ENCODE measurements at regions not wholly inside any gene's neighbourhood (a gene's known extent, or its start where the extent isn't known, plus 50 kb on each side); places are given as distances from the start of the nearest gene placed in this dataset.

GRCh38 chr10:78966844-78967488 is 101.8 kb upstream of the ZMIZ1 start:
- Mint-ChIP-seq H3K4me3 (ENCODE audit: unreplicated experiment) (no peak overlapping the region), H3K27me3 (ENCODE audit: insufficient read depth, unreplicated experiment) (no peaks in the 10 kb centered on the region), H3K9me3 (ENCODE audit: unreplicated experiment) (no peaks in the 10 kb centered on the region), H3K4me1 (ENCODE audit: insufficient read depth, unreplicated experiment) (peaks cover 15% of the 10 kb centered on the region), H3K27ac (ENCODE audit: low read depth, unreplicated experiment) (no peak overlapping the region), H3K36me3 (ENCODE audit: insufficient read depth, unreplicated experiment) (no peaks in the 10 kb centered on the region)
- no peak for TF ChIP-seq CTCF (IDR thresholded peaks at IDR 0.05; ENCODE audit: unreplicated experiment)
- intact Hi-C loops (cut with micrococcal nuclease): no loop called here
- no peak for DNase-seq (ENCODE audit: unreplicated experiment)
- CTCF ChIA-PET: interaction anchor here (0.8 kb wide), 1 partner anchor 102 kb away, joined by 4 read pairs; the partner anchor contains the start of gene ZMIZ1
- BruUV-seq (replicated peaks): no TSS peak
- POLR2A ChIA-PET: interaction anchor here (0.7 to 2.2 kb wide), 2 partner anchors 16 to 18 kb away, joined by 3 to 5 read pairs; no protein-coding TSS in a partner anchor

- no peaks in the 10 kb centered on the region for H3K9me3 Mint-ChIP-seq (ENCODE audit: unreplicated experiment)
- ChIA-PET POLR2A (interaction anchor here (1.2 to 2.2 kb wide), 2 partner anchors 18 to 20 kb away, joined by 4 to 5 read pairs; no protein-coding TSS in a partner anchor), CTCF (interaction anchor here (0.6 to 0.9 kb wide), 3 partner anchors 10 to 332 kb away, joined by 3 to 4 read pairs (median 4); no protein-coding TSS in a partner anchor)
- H3K4me3 Mint-ChIP-seq (ENCODE audit: unreplicated experiment): no peak overlapping the region
- peaks cover 22% of the 10 kb centered on the region for H3K4me1 Mint-ChIP-seq (ENCODE audit: insufficient read depth, unreplicated experiment)
- intact Hi-C loops (cut with micrococcal nuclease): no loop called here
- BruUV-seq (replicated peaks): no TSS peak
- no peak overlapping the region for H3K27ac Mint-ChIP-seq (ENCODE audit: low read depth, unreplicated experiment)
- H3K36me3 Mint-ChIP-seq (ENCODE audit: insufficient read depth, unreplicated experiment): no peaks in the 10 kb centered on the region
- no peak for DNase-seq (ENCODE audit: unreplicated experiment)
- no peak for TF ChIP-seq CTCF (IDR thresholded peaks at IDR 0.05; ENCODE audit: unreplicated experiment)
- H3K27me3 Mint-ChIP-seq (ENCODE audit: insufficient read depth, unreplicated experiment): no peaks in the 10 kb centered on the region
Measured at GRCh38 chr10:78968300-78968942, 100.3 kb upstream of the ZMIZ1 start.

- ChIA-PET POLR2A (interaction anchor here (1.2 to 1.3 kb wide), 2 partner anchors 8 to 18 kb away, joined by 3 to 4 read pairs; no protein-coding TSS in a partner anchor), CTCF (interaction anchor here (0.8 to 0.9 kb wide), 2 partner anchors 10 to 219 kb away, joined by 3 to 4 read pairs; no protein-coding TSS in a partner anchor)
- Mint-ChIP-seq H3K4me3 (ENCODE audit: unreplicated experiment) (no peak overlapping the region), H3K27me3 (ENCODE audit: insufficient read depth, unreplicated experiment) (no peaks in the 10 kb centered on the region), H3K4me1 (ENCODE audit: insufficient read depth, unreplicated experiment) (peaks cover 22% of the 10 kb centered on the region), H3K27ac (ENCODE audit: low read depth, unreplicated experiment) (no peak overlapping the region), H3K36me3 (ENCODE audit: insufficient read depth, unreplicated experiment) (no peaks in the 10 kb centered on the region), H3K9me3 (ENCODE audit: unreplicated experiment) (no peaks in the 10 kb centered on the region)
- no peak for DNase-seq (ENCODE audit: unreplicated experiment)
- no peak for TF ChIP-seq CTCF (IDR thresholded peaks at IDR 0.05; ENCODE audit: unreplicated experiment)
- BruUV-seq (replicated peaks): no TSS peak
- intact Hi-C loops (cut with micrococcal nuclease): no loop called here
Measured at GRCh38 chr10:78968943-78969342, 99.8 kb upstream of the ZMIZ1 start.

- ChIA-PET POLR2A (interaction anchor here (1.3 kb wide), 1 partner anchor 9 kb away, joined by 3 read pairs; no protein-coding TSS in a partner anchor), CTCF (no interaction called here)
- no peaks in the 10 kb centered on the region for H3K27me3 Mint-ChIP-seq (ENCODE audit: insufficient read depth, unreplicated experiment)
- H3K4me1 Mint-ChIP-seq (ENCODE audit: insufficient read depth, unreplicated experiment): peaks cover 25% of the 10 kb centered on the region
- no peaks in the 10 kb centered on the region for H3K36me3 Mint-ChIP-seq (ENCODE audit: insufficient read depth, unreplicated experiment)
- H3K9me3 Mint-ChIP-seq (ENCODE audit: unreplicated experiment): no peaks in the 10 kb centered on the region
- no peak for TF ChIP-seq CTCF (IDR thresholded peaks at IDR 0.05; ENCODE audit: unreplicated experiment)
- H3K27ac Mint-ChIP-seq (ENCODE audit: low read depth, unreplicated experiment): no peak overlapping the region
- DNase-seq (ENCODE audit: unreplicated experiment): no peak
- no peak overlapping the region for H3K4me3 Mint-ChIP-seq (ENCODE audit: unreplicated experiment)
- BruUV-seq (replicated peaks): no TSS peak
- intact Hi-C loops (cut with micrococcal nuclease): loop anchor here (10.0 kb wide), 1 partner anchor 225 kb away; no protein-coding TSS in a partner anchor
Measured at GRCh38 chr10:78969719-78970118, 99.0 kb upstream of the ZMIZ1 start.

Data from MCF 10A (cell line).